ENCODE measurements at regions not wholly inside any gene's neighbourhood (a gene's known extent, or its start where the extent isn't known, plus 50 kb on each side); places are given as distances from the start of the nearest gene placed in this dataset.

GRCh38 chr2:133794114-133794513 is 225.9 kb upstream of the NCKAP5 start:
- H3K9me3 ChIP-seq (ENCODE audit: control insufficient read depth in 2 of 3, insufficient read depth in 1 of 3, low read length in 3 of 3), result peaks cover 0 to 4% (median 0%) of the 10 kb centered on the region in 3 donors
- no peak for FAIRE-seq

DNA sequence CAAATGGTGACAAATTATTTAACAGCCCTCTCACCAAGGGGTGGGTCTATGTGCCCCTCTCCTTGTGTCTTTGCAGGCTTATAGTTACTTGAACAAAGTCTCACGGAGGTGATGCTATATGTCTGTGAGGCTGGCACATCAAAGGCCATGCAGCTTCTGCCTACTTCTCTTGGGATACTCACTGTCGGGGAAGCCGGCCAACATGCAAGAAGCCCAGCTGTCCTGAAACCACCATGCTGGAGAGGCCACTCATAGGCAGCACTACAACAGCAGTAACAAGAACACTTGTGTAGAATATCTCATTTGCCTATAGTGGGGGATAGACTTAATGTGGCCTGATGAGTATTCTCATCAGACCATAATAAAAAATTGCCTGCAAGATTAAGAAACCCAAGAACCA is 233.7 kb upstream of the NCKAP5 start:
- intact Hi-C loops (cut with DNase I), result no loop called here
- FAIRE-seq (no peak), DNase-seq (no peak)
- no peaks in the 10 kb centered on the region for H3K9me3 ChIP-seq (ENCODE audit: control insufficient read depth in 2 of 3, insufficient read depth in 1 of 3, low read length in 3 of 3)
- H3K36me3 ChIP-seq (ENCODE audit: control insufficient read depth in 2 of 3, insufficient read depth in 3 of 3, low read length in 3 of 3), result no peaks in the 10 kb centered on the region
- no peak overlapping the region for H3K27ac ChIP-seq (ENCODE audit: low read depth in 2 of 2, low read length in 2 of 2)
- no peaks in the 10 kb centered on the region for H3K4me1 ChIP-seq (ENCODE audit: control insufficient read depth in 2 of 3, insufficient read depth in 2 of 3, low read depth in 1 of 3, low read length in 3 of 3)
- H3K27me3 ChIP-seq (ENCODE audit: control insufficient read depth, insufficient read depth, low read length), result no peaks in the 10 kb centered on the region
- H3K4me3 ChIP-seq (ENCODE audit: low read length in 3 of 3), result no peak overlapping the region
- no peak overlapping the region for H3K9ac ChIP-seq (ENCODE audit: low read length in 3 of 3)
- TF ChIP-seq, protein P1, sequence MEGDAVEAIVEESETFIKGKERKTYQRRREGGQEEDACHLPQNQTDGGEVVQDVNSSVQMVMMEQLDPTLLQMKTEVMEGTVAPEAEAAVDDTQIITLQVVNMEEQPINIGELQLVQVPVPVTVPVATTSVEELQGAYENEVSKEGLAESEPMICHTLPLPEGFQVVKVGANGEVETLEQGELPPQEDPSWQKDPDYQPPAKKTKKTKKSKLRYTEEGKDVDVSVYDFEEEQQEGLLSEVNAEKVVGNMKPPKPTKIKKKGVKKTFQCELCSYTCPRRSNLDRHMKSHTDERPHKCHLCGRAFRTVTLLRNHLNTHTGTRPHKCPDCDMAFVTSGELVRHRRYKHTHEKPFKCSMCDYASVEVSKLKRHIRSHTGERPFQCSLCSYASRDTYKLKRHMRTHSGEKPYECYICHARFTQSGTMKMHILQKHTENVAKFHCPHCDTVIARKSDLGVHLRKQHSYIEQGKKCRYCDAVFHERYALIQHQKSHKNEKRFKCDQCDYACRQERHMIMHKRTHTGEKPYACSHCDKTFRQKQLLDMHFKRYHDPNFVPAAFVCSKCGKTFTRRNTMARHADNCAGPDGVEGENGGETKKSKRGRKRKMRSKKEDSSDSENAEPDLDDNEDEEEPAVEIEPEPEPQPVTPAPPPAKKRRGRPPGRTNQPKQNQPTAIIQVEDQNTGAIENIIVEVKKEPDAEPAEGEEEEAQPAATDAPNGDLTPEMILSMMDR (IDR thresholded peaks at IDR 0.05; ENCODE audit: borderline replicate concordance, extremely low read depth, insufficient read depth), result no peak

More at GRCh38 chr2:133794114-133794513, 225.9 kb upstream of the NCKAP5 start:
- no peak overlapping the region for H3K27ac ChIP-seq (ENCODE audit: low read depth in 2 of 2, low read length in 2 of 2)
- no peak overlapping the region for H3K9ac ChIP-seq (ENCODE audit: low read length in 3 of 3)
- DNase-seq, result no peak
- intact Hi-C loops (cut with DNase I), result no loop called here
- TF ChIP-seq, protein P1 (IDR thresholded peaks at IDR 0.05; ENCODE audit: borderline replicate concordance, extremely low read depth, insufficient read depth), result no peak
- no peaks in the 10 kb centered on the region for H3K36me3 ChIP-seq (ENCODE audit: control insufficient read depth in 2 of 3, insufficient read depth in 3 of 3, low read length in 3 of 3)
- no peak overlapping the region for H3K4me3 ChIP-seq (ENCODE audit: low read length in 3 of 3)
- H3K4me1 ChIP-seq (ENCODE audit: control insufficient read depth in 2 of 3, insufficient read depth in 2 of 3, low read depth in 1 of 3, low read length in 3 of 3), result no peaks in the 10 kb centered on the region
- H3K27me3 ChIP-seq (ENCODE audit: control insufficient read depth, insufficient read depth, low read length), result no peaks in the 10 kb centered on the region

DNA sequence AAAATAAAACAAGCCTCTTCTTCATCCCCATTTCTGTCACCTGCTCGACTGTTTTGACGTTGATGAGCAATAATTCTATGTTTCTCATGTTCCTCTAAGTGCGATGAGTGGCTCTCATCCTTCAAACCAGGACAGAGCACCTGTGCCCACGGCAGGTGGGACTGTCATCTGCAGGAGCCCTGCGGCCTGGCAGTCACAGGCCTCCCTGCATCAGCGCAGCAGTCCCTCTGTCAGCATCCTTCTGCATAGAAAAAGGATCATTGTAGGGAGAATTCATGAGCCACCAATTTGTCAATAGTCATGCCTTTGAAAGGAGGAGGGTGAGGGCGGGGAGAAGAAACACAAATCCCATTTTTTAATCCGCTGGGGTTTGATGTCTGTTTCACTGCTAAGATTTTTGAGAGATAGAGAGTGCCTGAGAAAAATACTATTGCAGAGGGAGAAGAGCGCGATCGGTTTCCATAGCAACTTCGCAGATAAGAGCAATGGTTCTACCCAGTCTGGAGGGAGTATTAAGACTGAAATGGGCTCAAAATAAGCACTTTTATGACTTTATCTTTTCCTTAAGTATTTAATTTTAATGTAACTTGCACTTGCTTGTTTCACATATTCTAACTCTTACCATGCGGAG is 234.3 kb upstream of the NCKAP5 start:
- no peaks in the 10 kb centered on the region for H3K9me3 ChIP-seq (ENCODE audit: control insufficient read depth in 2 of 3, insufficient read depth in 1 of 3, low read length in 3 of 3)
- no peaks in the 10 kb centered on the region for H3K36me3 ChIP-seq (ENCODE audit: control insufficient read depth in 2 of 3, insufficient read depth in 3 of 3, low read length in 3 of 3)
- intact Hi-C loops (cut with DNase I), result no loop called here
- DNase-seq (no peak), FAIRE-seq (no peak)
- no peak overlapping the region for H3K4me3 ChIP-seq (ENCODE audit: low read length in 3 of 3)
- H3K27ac ChIP-seq (ENCODE audit: low read depth in 2 of 2, low read length in 2 of 2), result no peak overlapping the region
- no peaks in the 10 kb centered on the region for H3K4me1 ChIP-seq (ENCODE audit: control insufficient read depth in 2 of 3, insufficient read depth in 2 of 3, low read depth in 1 of 3, low read length in 3 of 3)
- TF ChIP-seq, protein P1 (IDR thresholded peaks at IDR 0.05; ENCODE audit: borderline replicate concordance, extremely low read depth, insufficient read depth), result no peak
- no peak overlapping the region for H3K9ac ChIP-seq (ENCODE audit: low read length in 3 of 3)
- H3K27me3 ChIP-seq (ENCODE audit: control insufficient read depth, insufficient read depth, low read length), result no peaks in the 10 kb centered on the region

GRCh38 chr2:133806564-133806963 is 238.3 kb upstream of the NCKAP5 start:
- intact Hi-C loops (cut with DNase I), result no loop called here
- peak in 1 of 5 donors; percentile 18 for DNase-seq
- no peak for FAIRE-seq
- no peaks in the 10 kb centered on the region for H3K9me3 ChIP-seq (ENCODE audit: control insufficient read depth in 2 of 3, insufficient read depth in 1 of 3, low read length in 3 of 3)
- H3K4me3 ChIP-seq (ENCODE audit: low read length in 3 of 3), result no peak overlapping the region
- H3K36me3 ChIP-seq (ENCODE audit: control insufficient read depth in 2 of 3, insufficient read depth in 3 of 3, low read length in 3 of 3), result no peaks in the 10 kb centered on the region
- H3K27ac ChIP-seq (ENCODE audit: low read depth in 2 of 2, low read length in 2 of 2), result no peak overlapping the region
- no peak overlapping the region for H3K9ac ChIP-seq (ENCODE audit: low read length in 3 of 3)
- no peaks in the 10 kb centered on the region for H3K27me3 ChIP-seq (ENCODE audit: control insufficient read depth, insufficient read depth, low read length)
- H3K4me1 ChIP-seq (ENCODE audit: control insufficient read depth in 2 of 3, insufficient read depth in 2 of 3, low read depth in 1 of 3, low read length in 3 of 3), result no peaks in the 10 kb centered on the region
- TF ChIP-seq, protein P1 (IDR thresholded peaks at IDR 0.05; ENCODE audit: borderline replicate concordance, extremely low read depth, insufficient read depth), result no peak
